Activated T-cell treated with anti-CD3 and anti-CD28 coated beads, Interleukin-2, amount 50 U/mL, for 48 hours (primary cell): ENCODE measurements at regions not wholly inside any gene's neighbourhood (a gene's known extent, or its start where the extent isn't known, plus 50 kb on each side); places are given as distances from the start of the nearest gene placed in this dataset.
"Not testable (repeated sequence)": the region's sequence is repeated elsewhere in the genome, so short reads cannot be mapped to it uniquely, and the experiment has no call there.

Experiments
- DNase-seq, 2 experiments: peaks; one replicate each; pipeline ENCODE4 v3.0.0-alpha.2; 2020

DNA sequence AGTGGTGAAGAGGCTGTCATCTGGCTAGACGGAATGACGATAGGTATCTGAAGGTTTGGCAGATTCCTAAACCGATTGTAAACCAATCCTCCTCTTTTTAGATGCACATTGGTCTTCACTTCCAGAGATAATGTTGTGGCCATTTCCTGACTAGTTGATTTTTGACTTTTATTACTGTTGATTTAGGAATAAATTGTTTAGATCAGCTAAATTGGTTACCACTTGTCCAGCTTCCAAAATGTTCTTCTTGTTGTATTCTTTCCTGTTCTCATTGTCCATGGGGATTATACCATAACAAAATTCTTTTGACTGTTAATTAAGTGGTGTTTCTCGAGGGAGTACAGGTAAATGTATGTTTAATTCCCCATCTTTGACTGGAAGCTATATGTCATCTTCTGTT, 119.7 kb downstream of the MACROH2A1 start:
- DNase-seq, result no peak

- DNase-seq, result no peak
Observed at GRCh38 chr5:135276151-135276550, 122.9 kb downstream of the MACROH2A1 start.

DNA sequence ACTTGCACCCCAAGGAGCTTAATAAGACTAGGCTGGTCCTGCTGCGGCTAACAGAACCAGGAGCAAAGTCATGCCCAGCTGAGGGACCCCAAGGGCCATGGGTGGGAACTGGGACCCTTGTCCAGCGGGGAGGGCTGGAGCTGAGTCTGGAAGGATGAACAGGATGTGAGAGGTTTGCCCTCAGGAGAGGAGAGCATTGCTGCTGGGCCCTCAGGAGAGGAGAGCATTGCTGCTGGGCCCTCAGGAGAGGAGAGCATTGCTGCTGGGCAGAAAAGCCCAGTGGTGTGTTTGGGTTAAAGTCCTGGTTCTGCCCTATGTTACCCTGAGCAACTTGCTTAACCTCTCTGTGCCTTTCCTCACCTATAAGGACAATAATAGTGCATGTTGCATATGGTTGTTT, 125.8 kb downstream of the MACROH2A1 start:
- no peak for DNase-seq

GRCh38 chr5:135272311-135272805, 126.7 kb downstream of the MACROH2A1 start:
- DNase-seq, result no peak

- no peak for DNase-seq
Observed at GRCh38 chr5:135271533-135272310, 127.3 kb downstream of the MACROH2A1 start.

DNA sequence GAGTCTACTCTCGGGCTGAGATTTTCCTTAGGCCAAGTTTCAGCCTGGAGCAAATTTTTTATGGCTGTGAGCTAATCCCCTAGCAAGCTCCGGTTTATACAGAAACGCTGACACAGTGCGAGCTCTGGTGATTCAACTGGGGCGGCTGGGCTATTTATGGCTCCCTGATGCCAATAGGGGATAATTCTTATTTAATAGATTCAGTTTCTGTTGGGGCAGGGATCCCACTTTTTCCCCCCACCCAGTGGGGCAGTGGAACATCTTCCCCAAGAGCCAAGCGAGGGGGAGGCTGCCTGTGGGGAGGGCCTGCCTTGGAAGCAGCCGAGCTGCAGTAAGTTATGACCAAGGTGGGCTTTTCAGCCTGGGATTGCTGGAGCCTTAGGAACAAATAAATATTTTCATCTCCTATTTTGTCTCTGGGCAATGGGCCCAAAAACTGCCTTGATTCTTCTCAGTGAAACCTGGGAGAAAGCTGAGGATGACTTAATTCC, 129.1 kb downstream of the MACROH2A1 start:
- DNase-seq, result no peak

DNA sequence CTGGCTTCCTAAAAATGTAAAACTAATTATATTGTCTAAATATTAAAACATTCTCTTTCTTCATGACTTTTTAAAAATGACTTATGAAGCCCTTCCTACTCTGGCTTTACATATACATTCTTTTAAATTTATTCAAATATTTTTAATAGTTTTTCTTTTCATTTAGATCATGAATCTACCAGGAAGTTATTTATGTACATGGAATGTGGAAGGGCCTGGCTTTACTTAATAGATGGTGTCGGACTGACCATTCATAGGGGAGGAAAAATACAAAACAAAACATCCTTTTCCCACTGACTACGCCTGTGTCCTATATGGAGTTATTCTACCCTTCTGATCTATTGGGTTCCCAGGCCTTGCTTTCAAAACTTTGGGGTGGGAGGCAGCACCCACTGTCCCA, 129.8 kb downstream of the MACROH2A1 start:
- no peak for DNase-seq

DNA sequence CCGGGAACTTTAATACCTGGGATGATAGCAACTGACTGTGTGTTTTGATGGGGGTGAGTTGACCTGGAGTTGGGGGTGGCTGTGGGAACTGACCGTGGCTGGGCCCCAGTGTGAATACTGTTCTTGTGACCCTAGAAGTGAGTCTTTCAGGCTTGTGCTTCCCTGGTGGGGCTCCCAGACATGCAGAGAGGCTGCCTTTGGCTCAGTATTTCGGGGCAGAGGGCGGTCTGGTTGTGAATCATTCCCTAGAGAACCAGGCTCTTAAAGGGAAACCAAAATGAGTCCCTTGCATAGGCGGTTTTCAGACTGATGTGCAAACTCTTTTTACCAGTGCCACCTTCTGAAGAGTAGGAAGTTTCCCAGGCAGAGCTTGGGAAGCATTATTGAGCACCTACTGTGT, 132.1 kb downstream of the MACROH2A1 start:
- no peak for DNase-seq

GRCh38 chr5:135266303-135266635, 132.8 kb downstream of the MACROH2A1 start:
- DNase-seq, result no peak

DNA sequence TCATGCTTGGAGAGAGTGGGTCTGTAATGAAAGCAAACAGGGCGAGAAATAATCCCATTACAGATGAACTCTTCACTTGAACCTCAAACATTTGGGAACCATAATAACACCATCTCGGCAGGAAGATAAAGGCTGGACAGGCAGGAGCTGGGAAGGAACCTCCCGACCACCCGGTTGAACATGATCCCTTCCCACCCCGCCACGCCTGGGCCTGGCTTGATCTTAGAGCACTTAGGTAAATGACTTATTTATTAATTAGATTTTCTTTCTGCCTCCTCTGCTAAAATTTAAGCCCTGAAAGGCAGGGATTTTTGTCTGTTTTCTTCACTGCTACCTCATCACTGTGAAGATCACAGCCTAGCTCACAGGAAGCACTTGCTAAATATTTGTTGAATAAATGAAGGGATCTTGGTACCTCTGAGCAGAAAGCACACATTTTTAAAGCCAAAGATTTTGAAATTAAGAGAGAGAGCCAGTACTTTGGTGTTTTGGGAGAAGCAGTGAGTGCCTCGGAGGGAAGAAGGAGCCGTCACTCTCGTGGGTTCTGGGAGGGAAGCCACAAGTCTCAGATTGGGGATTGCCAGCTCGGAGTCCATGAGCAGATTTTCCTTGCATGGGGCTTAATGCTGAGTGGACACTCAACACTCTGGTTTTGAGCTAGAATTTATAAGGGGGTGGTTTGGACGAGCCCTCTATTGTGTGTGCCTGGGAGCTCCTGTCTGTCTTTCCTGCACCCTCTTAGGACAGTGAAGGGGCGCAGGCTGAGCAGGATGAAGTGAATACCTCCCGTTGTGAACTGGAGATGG, 133.3 kb downstream of the MACROH2A1 start:
- no peak for DNase-seq

GRCh38 chr5:135264451-135265440, 134.3 kb downstream of the MACROH2A1 start:
- DNase-seq, result no peak

GRCh38 chr5:135263022-135263668, 135.9 kb downstream of the MACROH2A1 start:
- DNase-seq, result no peak

DNA sequence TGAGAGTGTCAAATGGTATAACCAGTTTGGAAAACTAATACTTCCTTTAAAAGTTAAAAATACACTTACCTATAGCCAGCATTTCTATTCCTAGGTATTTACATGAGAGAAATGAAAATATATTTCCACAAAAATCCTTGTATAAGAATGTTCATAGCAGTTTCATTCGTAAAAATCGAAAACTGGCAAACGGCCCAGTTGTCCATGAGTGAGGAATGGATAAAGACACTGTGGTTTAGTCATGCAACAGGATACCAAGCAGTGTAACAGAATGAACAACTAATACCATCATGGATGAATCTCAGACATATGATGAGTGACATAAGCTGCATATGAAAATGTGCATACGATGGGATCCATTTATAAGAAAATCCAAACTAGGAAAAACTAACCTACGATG, 136.7 kb downstream of the MACROH2A1 start:
- no peak for DNase-seq

GRCh38 chr5:135260108-135260507, 138.9 kb downstream of the MACROH2A1 start:
- not testable (repeated sequence) for DNase-seq

- DNase-seq, result no peak
Observed at GRCh38 chr5:135255461-135256178, 143.4 kb downstream of the MACROH2A1 start.

DNA sequence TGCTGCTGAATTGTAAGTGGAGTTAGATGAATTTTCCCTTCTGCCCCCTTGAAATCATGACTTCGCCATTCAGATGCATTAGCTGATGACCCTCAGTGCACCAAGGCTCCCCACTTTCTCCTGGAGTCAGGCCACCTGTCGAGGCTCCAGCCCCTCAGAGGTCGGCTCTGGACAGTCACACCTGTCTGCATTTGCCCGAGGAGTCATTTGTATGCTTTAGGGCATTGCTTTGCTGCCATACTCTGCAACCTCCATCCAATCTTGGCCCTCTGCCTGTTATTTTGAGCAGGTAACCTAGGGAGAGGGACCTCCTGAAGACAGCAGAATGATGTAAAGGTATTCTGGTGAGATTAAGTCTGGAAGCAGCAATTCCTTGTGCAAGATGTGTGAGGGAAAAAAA, 144.8 kb downstream of the MACROH2A1 start:
- no peak for DNase-seq

DNA sequence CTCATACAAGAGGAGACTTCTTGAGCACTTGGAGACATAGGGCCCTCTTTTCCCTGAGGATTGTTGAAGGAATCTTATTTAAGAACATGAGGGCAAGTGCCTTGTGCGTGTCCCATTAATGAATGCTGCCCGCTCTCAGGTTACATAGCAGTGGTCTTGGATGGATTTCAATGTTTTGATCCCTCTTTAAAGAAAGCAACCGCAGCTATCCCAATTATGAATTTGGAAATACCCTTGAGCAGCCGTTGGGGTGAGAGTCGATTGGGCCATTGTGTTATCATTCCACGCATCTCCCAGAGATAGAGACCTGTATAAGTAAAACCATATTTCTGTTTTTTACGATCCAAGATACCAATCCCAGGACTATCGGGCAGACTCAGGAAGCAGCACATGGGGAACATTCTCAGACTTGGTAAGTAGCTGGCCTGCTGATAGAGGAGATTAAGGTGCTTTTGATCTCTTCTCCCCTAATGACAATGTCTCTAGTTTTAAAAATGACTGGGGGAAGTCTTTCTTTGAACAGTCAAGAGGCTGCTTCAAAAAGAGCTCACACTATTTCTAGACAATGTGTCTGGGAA, 145.3 kb downstream of the MACROH2A1 start:
- no peak for DNase-seq

DNA sequence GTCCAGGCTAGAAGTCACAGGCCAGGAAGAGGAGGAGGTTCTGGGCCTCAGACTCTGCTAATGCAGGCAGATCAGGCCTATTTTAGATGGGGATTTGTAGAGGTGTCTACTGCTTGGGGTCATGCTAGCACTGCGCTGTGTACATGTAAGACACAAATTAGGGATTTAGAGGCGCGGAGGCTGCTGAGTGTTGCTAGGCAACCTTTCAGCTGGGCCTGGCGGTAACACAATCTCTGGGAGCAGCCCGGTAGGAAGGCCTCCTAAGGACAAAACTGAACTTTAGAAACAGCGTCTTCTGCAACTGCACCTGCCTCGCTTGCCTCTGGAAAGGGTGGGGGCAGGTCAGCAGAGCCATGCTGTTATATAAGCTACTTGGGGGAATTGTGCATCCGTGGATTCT, 147.9 kb downstream of the MACROH2A1 start:
- peak in 1 of 2 experiments; percentile 9 for DNase-seq

DNA sequence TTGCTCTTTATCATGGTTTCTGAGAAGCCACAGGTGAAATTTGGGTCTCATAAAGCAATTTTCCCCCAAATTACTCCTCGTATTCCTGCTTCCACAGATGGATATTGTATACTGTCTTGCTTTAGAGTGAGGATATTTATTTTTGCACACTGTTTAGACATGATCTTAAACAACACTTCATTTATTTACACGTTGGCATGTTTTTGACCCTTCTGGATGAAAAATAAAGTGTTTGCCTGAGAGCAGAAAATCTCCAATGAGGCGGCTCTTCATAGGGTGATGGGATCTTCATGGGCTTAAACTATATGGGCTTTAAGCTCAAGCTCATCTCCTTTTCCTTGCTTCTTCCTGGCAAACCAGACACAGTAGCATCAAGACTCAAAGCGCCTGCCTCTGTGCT, 148.4 kb downstream of the MACROH2A1 start:
- no peak for DNase-seq

DNA sequence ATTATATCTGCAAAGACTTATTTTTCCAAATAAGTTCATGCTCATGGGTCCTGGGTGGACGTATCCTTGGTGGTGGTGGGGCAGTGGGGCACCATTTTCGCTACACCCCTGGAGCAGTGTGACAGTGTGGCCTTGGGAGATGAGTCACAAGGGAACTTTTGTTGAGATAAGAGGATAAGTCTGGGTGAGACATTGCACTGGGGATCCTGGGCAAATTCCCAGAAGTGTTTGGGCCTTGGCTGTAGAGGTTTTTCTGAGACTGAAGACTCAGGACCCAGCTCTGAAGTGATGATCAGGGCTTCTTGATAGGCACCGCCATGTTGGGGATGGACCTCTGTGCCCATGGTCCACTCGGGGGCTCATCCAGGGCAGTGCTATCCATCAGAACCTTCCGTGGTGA, 149.4 kb downstream of the MACROH2A1 start:
- DNase-seq, result peak in 1 of 2 experiments; percentile 7

DNA sequence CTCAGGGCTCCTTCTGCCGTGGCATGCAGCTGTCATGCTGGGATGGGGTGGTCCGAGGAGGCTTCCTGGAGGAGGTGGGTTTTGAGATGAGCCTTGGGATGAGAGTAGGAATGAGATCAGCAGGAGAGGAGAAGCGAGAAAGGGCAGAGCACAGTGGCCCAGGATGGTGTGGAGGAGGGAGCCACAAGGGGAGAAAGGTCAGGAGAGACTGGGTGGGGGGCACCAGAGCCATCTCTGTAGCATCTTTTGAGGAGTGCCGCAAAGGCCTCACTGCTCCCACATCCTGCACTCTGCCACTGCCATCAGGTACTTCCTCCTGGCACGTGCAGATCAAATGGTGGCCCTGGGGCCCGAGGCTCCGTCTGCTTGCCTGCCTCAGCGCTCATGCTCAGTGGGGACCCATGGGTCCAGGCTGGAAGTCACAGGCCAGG, 150.2 kb downstream of the MACROH2A1 start:
- peak; percentile 7 to 10 for DNase-seq
